Sigmoid colon (tissue), 6 donors: ENCODE measurements at regions not wholly inside any gene's neighbourhood (a gene's known extent, or its start where the extent isn't known, plus 50 kb on each side); places are given as distances from the start of the nearest gene placed in this dataset.

Experiments
- DNase-seq: peaks from one replicate; pipeline ENCODE4 v3.0.0-alpha.2; 2019
- H3K27ac ChIP-seq, 4 donors: fragments of 200-600 bp; sonication (generic); one replicate each; pipeline ENCODE4 v1.5.1; 2016 to 2019; ENCODE audit warnings: mild to moderate bottlenecking in 1 of 4
- H3K27me3 ChIP-seq, 3 donors: fragments of 200-600 bp; sonication (generic); one replicate each; pipeline ENCODE4 v1.5.1; 2019; ENCODE audit warnings: mild to moderate bottlenecking in 1 of 3
- H3K36me3 ChIP-seq, 4 donors: fragments of 200-600 bp; sonication (generic); one replicate each; pipeline ENCODE4 v1.5.1; 2016 to 2019
- H3K4me1 ChIP-seq, 4 donors: fragments of 200-600 bp; sonication (generic); one replicate each; pipeline ENCODE4 v1.5.1; 2017 to 2019
- H3K4me3 ChIP-seq, 4 donors: fragments of 200-600 bp; sonication (generic); one replicate each; pipeline ENCODE4 v1.5.1; 2017 to 2019; ENCODE audit warnings: mild to moderate bottlenecking in 2 of 4, moderate library complexity in 1 of 4
- H3K9me3 ChIP-seq, 4 donors: fragments of 200-600 bp in 3 of 4; sonication (generic) in 3 of 4; one replicate each; pipeline versions ENCODE4 v1.5.1 to v1.6.1; 2013 to 2019
- CTCF ChIP-seq, 4 experiments: fragments of 450-650 bp in 3 of 4; fragments of 200-600 bp in 1 of 4; IDR thresholded peaks; one replicate each; pipeline ENCODE4 v1.5.1; 2016 to 2019; ENCODE audit warnings: antibody characterized with exemption in 4 of 4, mild to moderate bottlenecking in 3 of 4, moderate library complexity in 2 of 4
- EP300 ChIP-seq, 4 donors: sonication (generic); formaldehyde crosslinking; IDR thresholded peaks; one replicate each; pipeline ENCODE4 v1.6.1; 2017; ENCODE audit warnings: antibody characterized with exemption in 4 of 4
- POLR2A ChIP-seq, 2 donors: fragments of 450-650 bp; IDR thresholded peaks; one replicate each; pipeline ENCODE4 v1.6.1; 2016; ENCODE audit warnings: antibody characterized with exemption in 2 of 2, mild to moderate bottlenecking in 2 of 2, moderate library complexity in 2 of 2
- POLR2AphosphoS5 ChIP-seq, 4 donors: sonication (generic); formaldehyde crosslinking; IDR thresholded peaks; one replicate each; pipeline ENCODE4 v1.6.1; 2017; ENCODE audit warnings: antibody characterized with exemption in 4 of 4
- WGBS, 2 donors: extraction: QIAGEN DNeasy Blood & Tissue Kit; methylation state at CpG; one replicate each; pipeline ENCODE4 v1.1.7; 2013; 5-methylcytosine and 5-hydroxymethylcytosine counted together
- intact Hi-C: fragments of 100-400 bp; cut with DNase I; formaldehyde crosslinking; loops from one replicate; pipeline ENCODE4 v1.15.1; 2023
- donor health status: healthy with polysubstance abuse.
- donor health status: healthy.

DNA sequence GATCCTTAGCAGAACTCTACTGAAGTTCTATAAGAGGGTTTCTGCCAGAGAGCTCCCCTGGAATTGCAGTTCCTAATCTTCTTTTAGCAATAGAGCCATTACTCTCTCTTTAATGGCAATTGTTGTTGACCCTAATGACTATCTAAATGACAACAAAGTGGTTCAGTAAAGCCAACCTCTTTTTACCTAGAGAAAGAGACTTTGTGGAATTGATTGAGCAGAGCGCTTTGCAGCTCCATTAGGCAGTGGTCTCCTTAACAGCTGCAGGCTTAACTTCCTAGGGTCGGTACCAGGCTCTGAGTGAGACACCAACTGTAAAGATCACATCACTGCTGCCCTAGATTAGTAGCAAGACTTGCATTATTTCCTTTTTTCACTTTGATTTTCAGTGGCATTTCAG, 1472.9 kb upstream of the TENM3 start:
- H3K4me3 ChIP-seq, result no peak overlapping the region
- 54 to 56% methylated on average over 2 of the region's 2 CpGs for WGBS, 2 donors
- TF ChIP-seq POLR2AphosphoS5 (IDR thresholded peaks at IDR 0.05) (no peak), EP300 (IDR thresholded peaks at IDR 0.05) (no peak), CTCF (IDR thresholded peaks at IDR 0.05) (no peak), POLR2A (IDR thresholded peaks at IDR 0.05) (no peak)
- H3K27me3 ChIP-seq, result no peaks in the 10 kb centered on the region
- H3K9me3 ChIP-seq, result peaks cover 0 to 3% (median under 1%) of the 10 kb centered on the region in 4 donors
- H3K4me1 ChIP-seq, result no peaks in the 10 kb centered on the region
- intact Hi-C loops, result no loop called here
- no peaks in the 10 kb centered on the region for H3K36me3 ChIP-seq
- H3K27ac ChIP-seq, result no peak overlapping the region
- DNase-seq, result no peak

GRCh38 chr4:180784940-180785339, 1458.3 kb upstream of the TENM3 start:
- DNase-seq, result no peak
- WGBS, 2 donors, result 88 to 93% methylated on average over 5 of the region's 5 CpGs
- H3K27me3 ChIP-seq, result no peaks in the 10 kb centered on the region
- no peak overlapping the region for H3K27ac ChIP-seq
- no peaks in the 10 kb centered on the region for H3K36me3 ChIP-seq
- no peak overlapping the region for H3K4me3 ChIP-seq
- no peaks in the 10 kb centered on the region for H3K4me1 ChIP-seq
- TF ChIP-seq POLR2AphosphoS5 (IDR thresholded peaks at IDR 0.05) (no peak), CTCF (IDR thresholded peaks at IDR 0.05) (no peak), EP300 (IDR thresholded peaks at IDR 0.05) (no peak), POLR2A (IDR thresholded peaks at IDR 0.05) (no peak)
- intact Hi-C loops, result no loop called here
- no peaks in the 10 kb centered on the region for H3K9me3 ChIP-seq

DNA sequence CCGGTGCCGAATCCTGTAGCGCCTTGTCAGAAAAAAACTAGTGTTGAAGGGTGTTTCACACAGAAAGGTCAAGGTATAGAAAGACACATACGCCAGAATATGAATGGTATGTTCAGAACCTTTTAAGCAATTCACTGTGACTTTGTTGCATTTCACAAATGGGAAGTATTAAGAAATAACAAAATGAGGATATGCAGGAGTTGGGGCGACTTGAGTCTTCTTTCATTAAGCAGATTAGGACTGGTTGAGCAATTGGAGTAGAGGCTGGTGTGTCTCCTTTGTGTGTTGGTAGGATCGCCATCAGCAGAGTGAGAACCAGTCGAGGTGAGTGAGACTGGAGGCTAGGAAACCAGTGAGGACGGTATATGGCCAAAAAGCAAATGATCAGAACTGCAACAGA, 1454.5 kb upstream of the TENM3 start:
- Histone ChIP-seq H3K4me1 (no peaks in the 10 kb centered on the region), H3K9me3 (no peaks in the 10 kb centered on the region), H3K4me3 (no peak overlapping the region), H3K27ac (no peak overlapping the region), H3K27me3 (no peaks in the 10 kb centered on the region), H3K36me3 (no peaks in the 10 kb centered on the region)
- intact Hi-C loops, result no loop called here
- TF ChIP-seq POLR2A (IDR thresholded peaks at IDR 0.05) (no peak), CTCF (IDR thresholded peaks at IDR 0.05) (no peak), EP300 (IDR thresholded peaks at IDR 0.05) (no peak), POLR2AphosphoS5 (IDR thresholded peaks at IDR 0.05) (no peak)
- WGBS, 2 donors, result 91 to 92% methylated on average over 8 of the region's 8 CpGs
- no peak for DNase-seq

DNA sequence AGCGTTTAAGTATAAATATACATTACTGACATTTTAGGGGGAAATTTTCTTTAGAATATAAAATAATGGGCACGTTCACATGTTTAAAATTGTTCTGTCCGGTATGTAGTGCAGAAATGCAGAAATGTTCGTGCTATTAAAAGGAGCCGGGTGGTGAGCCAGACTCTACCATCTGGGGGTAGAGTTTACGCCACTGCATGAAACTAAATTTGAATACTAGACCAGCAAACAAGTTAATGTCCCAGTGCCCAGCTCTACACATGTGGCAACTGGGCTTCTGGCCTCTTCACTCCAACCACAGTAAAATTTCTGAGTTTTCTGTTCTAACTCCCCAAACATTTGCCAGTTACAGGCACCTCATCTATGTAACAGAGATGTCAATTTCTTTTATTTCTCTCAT, 1453.3 kb upstream of the TENM3 start:
- Histone ChIP-seq H3K27me3 (no peaks in the 10 kb centered on the region), H3K9me3 (no peaks in the 10 kb centered on the region), H3K36me3 (no peaks in the 10 kb centered on the region), H3K4me1 (no peaks in the 10 kb centered on the region), H3K27ac (no peak overlapping the region), H3K4me3 (no peak overlapping the region)
- TF ChIP-seq EP300 (IDR thresholded peaks at IDR 0.05), result no peak
- TF ChIP-seq CTCF (IDR thresholded peaks at IDR 0.05), result no peak
- TF ChIP-seq POLR2A (IDR thresholded peaks at IDR 0.05), result no peak
- TF ChIP-seq POLR2AphosphoS5 (IDR thresholded peaks at IDR 0.05), result no peak
- no peak for DNase-seq
- intact Hi-C loops, result no loop called here
- 84 to 93% methylated on average over 6 of the region's 6 CpGs for WGBS, 2 donors

DNA sequence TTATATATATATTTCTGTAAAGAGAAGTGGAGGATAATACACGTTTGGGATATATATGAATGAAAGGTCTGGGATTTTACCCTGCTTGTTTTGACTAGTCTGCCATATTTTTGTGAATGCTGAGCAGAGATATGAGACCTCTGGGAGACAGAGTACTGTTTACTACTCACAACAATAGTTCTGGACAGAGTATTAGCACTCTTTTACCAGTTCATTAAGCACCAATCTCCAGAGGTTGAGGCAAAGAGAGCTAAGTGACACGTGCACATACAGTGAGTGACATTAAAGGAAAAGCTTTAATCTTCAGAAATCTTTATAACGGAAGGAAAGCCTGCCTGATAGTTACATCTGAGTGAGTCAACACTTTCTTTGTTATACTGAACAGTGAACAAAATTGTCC, 1452.7 kb upstream of the TENM3 start:
- no peak overlapping the region for H3K4me3 ChIP-seq
- intact Hi-C loops, result no loop called here
- no peak overlapping the region for H3K27ac ChIP-seq
- TF ChIP-seq POLR2A (IDR thresholded peaks at IDR 0.05), result no peak
- no peak for TF ChIP-seq CTCF (IDR thresholded peaks at IDR 0.05)
- TF ChIP-seq EP300 (IDR thresholded peaks at IDR 0.05), result no peak
- no peak for TF ChIP-seq POLR2AphosphoS5 (IDR thresholded peaks at IDR 0.05)
- H3K27me3 ChIP-seq, result no peaks in the 10 kb centered on the region
- no peaks in the 10 kb centered on the region for H3K36me3 ChIP-seq
- WGBS, 2 donors, result 48 to 68% methylated on average over 3 of the region's 3 CpGs
- H3K9me3 ChIP-seq, result no peaks in the 10 kb centered on the region
- no peak for DNase-seq
- H3K4me1 ChIP-seq, result no peaks in the 10 kb centered on the region
